OCI-LY7 (cell line): ENCODE measurements at regions not wholly inside any gene's neighbourhood (a gene's known extent, or its start where the extent isn't known, plus 50 kb on each side); places are given as distances from the start of the nearest gene placed in this dataset.
A peak's percentile ranks its signal among the peaks of the same experiment; 100 is the strongest.
"Not testable (repeated sequence)": the region's sequence is repeated elsewhere in the genome, so short reads cannot be mapped to it uniquely, and the experiment has no call there.

Source experiments
- BruUV-seq: library from RNA; stranded (reverse); fragments of 400-500 nt; replicated peaks from 2 replicates; lab custom pipeline; 2021; lab: Mats Ljungman, UMichigan
- CTCF ChIA-PET: fragments of 300-600 bp; sonication (Branson Sonifier 250); formaldehyde crosslinking; loops from one replicate; lab custom pipeline; 2022; ENCODE audit warnings: antibody characterized with exemption; ENCODE audit not compliant: unreplicated experiment; lab: Charles Lee
- POLR2A ChIA-PET: fragments of 300-600 bp; sonication (Branson Sonifier 250); formaldehyde crosslinking; loops from one replicate; lab custom pipeline; 2022; ENCODE audit warnings: antibody characterized with exemption; lab: Charles Lee
- DNase-seq: peaks from one replicate; pipeline ENCODE4 v3.0.0-alpha.2; 2015; ENCODE audit warnings: low spot score
- H2AFZ ChIP-seq: fragments of 200-600 bp; sonication (generic), shearing (Covaris generic); 2 replicates; pipeline ENCODE4 v1.6.1; 2014; ENCODE audit warnings: mild to moderate bottlenecking, antibody characterized with exemption, low read length, moderate library complexity
- H3K27ac ChIP-seq: fragments of 200-600 bp; sonication (generic); 2 replicates; pipeline ENCODE4 v1.5.1; 2014; ENCODE audit warnings: mixed run types, low read depth, mild to moderate bottlenecking, moderate library complexity, low read length, inconsistent platforms; ENCODE audit not compliant: poor library complexity, severe bottlenecking
- H3K36me3 ChIP-seq: fragments of 200-600 bp; sonication (generic); 2 replicates; pipeline ENCODE4 v1.6.1; 2014; ENCODE audit warnings: mild to moderate bottlenecking, antibody characterized with exemption, low read length, moderate library complexity, mixed read lengths; ENCODE audit not compliant: insufficient read depth
- H3K4me1 ChIP-seq: fragments of 200-600 bp; sonication (generic); 2 replicates; pipeline ENCODE4 v1.5.1; 2014; ENCODE audit warnings: mild to moderate bottlenecking, low read length; ENCODE audit not compliant: insufficient read depth, poor library complexity, severe bottlenecking
- H3K4me2 ChIP-seq: fragments of 200-600 bp; sonication (generic); 2 replicates; pipeline ENCODE4 v1.6.1; 2014; ENCODE audit warnings: mild to moderate bottlenecking, low read length
- H3K4me3 ChIP-seq: fragments of 200-600 bp; sonication (generic); 2 replicates; pipeline ENCODE4 v1.5.1; 2014; ENCODE audit warnings: mild to moderate bottlenecking, low read depth, low read length; ENCODE audit not compliant: poor library complexity, severe bottlenecking
- H3K79me2 ChIP-seq: fragments of 200-600 bp; sonication (generic); 2 replicates; pipeline ENCODE4 v1.6.1; 2016; ENCODE audit warnings: low read depth, mild to moderate bottlenecking, low read length, moderate library complexity, mixed read lengths; ENCODE audit not compliant: insufficient read depth
- H3K9me2 ChIP-seq: fragments of 200-600 bp; sonication (generic); 2 replicates; pipeline ENCODE4 v1.6.1; 2016; ENCODE audit warnings: mild to moderate bottlenecking, low read length, mixed read lengths; ENCODE audit not compliant: insufficient read depth
- H3K9me3 ChIP-seq: fragments of 200-600 bp; sonication (generic); 2 replicates; pipeline ENCODE4 v1.6.1; 2014; ENCODE audit warnings: mild to moderate bottlenecking, mixed run types, low read length, mixed read lengths
- H4K20me1 ChIP-seq: fragments of 200-600 bp; sonication (generic); 2 replicates; pipeline ENCODE4 v1.6.1; 2014; ENCODE audit warnings: mild to moderate bottlenecking, antibody characterized with exemption, low read length, moderate library complexity, mixed read lengths; ENCODE audit not compliant: insufficient read depth
- CTCF ChIP-seq: fragments of 200-600 bp; sonication (generic); conservative IDR thresholded peaks from 2 replicates; pipeline ENCODE4 v1.5.1; 2014; ENCODE audit warnings: mild to moderate bottlenecking, antibody characterized with exemption, low read length, moderate library complexity, mixed read lengths
- EZH2phosphoT487 ChIP-seq: fragments of 200-600 bp; sonication (generic); IDR thresholded peaks from 2 replicates; pipeline ENCODE4 v1.6.1; 2018; ENCODE audit warnings: low read depth, borderline replicate concordance, mild to moderate bottlenecking, mixed run types, antibody characterized with exemption, low read length, moderate library complexity, mixed read lengths
- intact Hi-C: fragments of 100-400 bp; cut with micrococcal nuclease; formaldehyde crosslinking; loops from one replicate; pipeline ENCODE4 v1.10.0; 2022; ENCODE audit not compliant: unreplicated experiment

- no peaks in the 10 kb centered on the region for H4K20me1 ChIP-seq
- CTCF ChIA-PET = interaction anchor here (0.6 kb wide), 1 partner anchor 152 kb away, joined by 5 read pairs; no protein-coding TSS in a partner anchor
- H2AFZ ChIP-seq = peak overlapping the region; percentile 51; the same call in 1 of the 2 replicates
- intact Hi-C loops = no loop called here
- no peak overlapping the region for H3K27ac ChIP-seq
- H3K9me3 ChIP-seq = no peaks in the 10 kb centered on the region
- no peaks in the 10 kb centered on the region for H3K9me2 ChIP-seq
- H3K4me1 ChIP-seq = peaks cover 12% of the 10 kb centered on the region
- H3K79me2 ChIP-seq = no peaks in the 10 kb centered on the region
- POLR2A ChIA-PET = interaction anchor here (0.6 to 1.6 kb wide), 5 partner anchors 19 to 404 kb away, joined by 3 to 5 read pairs (median 3); no protein-coding TSS in a partner anchor
- H3K4me3 ChIP-seq = peak overlapping the region; percentile 21
- TF ChIP-seq CTCF (peak; percentile 77), EZH2phosphoT487 (no peak)
- H3K4me2 ChIP-seq = peak overlapping the region; percentile 53
- DNase-seq = peak; percentile 65
- BruUV-seq = no TSS peak
- H3K36me3 ChIP-seq = no peaks in the 10 kb centered on the region
Measured at GRCh38 chr4:25993395-25994185, 79.6 kb downstream of the SMIM20 start.

GRCh38 chr4:25994577-25994976, 80.6 kb downstream of the SMIM20 start:
- DNase-seq, BruUV-seq, H3K27ac ChIP-seq, H3K36me3 ChIP-seq, H3K79me2 ChIP-seq, H4K20me1 ChIP-seq, H2AFZ ChIP-seq, H3K9me3 ChIP-seq, intact Hi-C loops, H3K4me2 ChIP-seq, CTCF ChIA-PET, H3K9me2 ChIP-seq, H3K4me3 ChIP-seq: not testable (repeated sequence)
- H3K4me1 ChIP-seq = peaks cover 12% of the 10 kb centered on the region
- POLR2A ChIA-PET = interaction anchor here (0.7 kb wide), 1 partner anchor 33 kb away, joined by 4 read pairs; no protein-coding TSS in a partner anchor

GRCh38 chr4:26000274-26000950, 86.4 kb downstream of the SMIM20 start:
- H3K27ac ChIP-seq = no peak overlapping the region
- ChIA-PET POLR2A (interaction anchor here (0.6 to 1.5 kb wide), 6 partner anchors 12 to 624 kb away, joined by 3 to 5 read pairs (median 3); no protein-coding TSS in a partner anchor), CTCF (no interaction called here)
- no peak for DNase-seq
- H3K36me3 ChIP-seq = no peaks in the 10 kb centered on the region
- no peak for TF ChIP-seq EZH2phosphoT487
- TF ChIP-seq CTCF = no peak
- no peaks in the 10 kb centered on the region for H3K4me1 ChIP-seq
- H3K4me3 ChIP-seq = no peak overlapping the region
- H4K20me1 ChIP-seq = no peaks in the 10 kb centered on the region
- no TSS peak for BruUV-seq
- no peaks in the 10 kb centered on the region for H3K79me2 ChIP-seq
- intact Hi-C loops = no loop called here
- no peaks in the 10 kb centered on the region for H3K9me2 ChIP-seq
- no peaks in the 10 kb centered on the region for H3K9me3 ChIP-seq
- no peak overlapping the region for H3K4me2 ChIP-seq
- no peak overlapping the region for H2AFZ ChIP-seq
